ENCODE measurements at regions not wholly inside any gene's neighbourhood (a gene's known extent, or its start where the extent isn't known, plus 50 kb on each side); places are given as distances from the start of the nearest gene placed in this dataset.

GRCh38 chr2:23297112-23297511 lies 87.9 kb upstream of the KLHL29 start:
- Histone ChIP-seq H3K27me3 (ENCODE audit: control insufficient read depth, insufficient read depth, low read length) (no peaks in the 10 kb centered on the region), H3K4me1 (ENCODE audit: control insufficient read depth, insufficient read depth, low read length) (no peaks in the 10 kb centered on the region)
- no CpG with 5 or more reads among the region's 3 CpGs for WGBS (ENCODE audit: insufficient coverage, insufficient read length)

GRCh38 chr2:23298551-23298950 lies 86.4 kb upstream of the KLHL29 start:
- no peaks in the 10 kb centered on the region for H3K9me3 ChIP-seq (ENCODE audit: control insufficient read depth, insufficient read depth, low read length)
- H3K4me3 ChIP-seq (ENCODE audit: low read length), result no peak overlapping the region
- H3K36me3 ChIP-seq (ENCODE audit: control insufficient read depth, insufficient read depth, low read length), result no peaks in the 10 kb centered on the region
- no peaks in the 10 kb centered on the region for H3K4me1 ChIP-seq (ENCODE audit: control insufficient read depth, insufficient read depth, low read length)
- no CpG with 5 or more reads among the region's 6 CpGs for WGBS (ENCODE audit: insufficient coverage, insufficient read length)
- H3K27me3 ChIP-seq (ENCODE audit: control insufficient read depth, insufficient read depth, low read length), result no peaks in the 10 kb centered on the region
- no peak overlapping the region for H3K27ac ChIP-seq (ENCODE audit: low read length)
- no peak for DNase-seq (ENCODE audit: low read depth, low spot score)

More at GRCh38 chr2:23297112-23297511, 87.9 kb upstream of the KLHL29 start:
- no peak overlapping the region for H3K4me3 ChIP-seq (ENCODE audit: low read length)
- no peak for DNase-seq (ENCODE audit: low read depth, low spot score)
- H3K27ac ChIP-seq (ENCODE audit: low read length), result no peak overlapping the region
- H3K9me3 ChIP-seq (ENCODE audit: control insufficient read depth, insufficient read depth, low read length), result no peaks in the 10 kb centered on the region
- no peaks in the 10 kb centered on the region for H3K36me3 ChIP-seq (ENCODE audit: control insufficient read depth, insufficient read depth, low read length)

GRCh38 chr2:23299476-23300195 lies 85.3 kb upstream of the KLHL29 start:
- Histone ChIP-seq H3K36me3 (ENCODE audit: control insufficient read depth, insufficient read depth, low read length) (no peaks in the 10 kb centered on the region), H3K4me1 (ENCODE audit: control insufficient read depth, insufficient read depth, low read length) (no peaks in the 10 kb centered on the region), H3K9me3 (ENCODE audit: control insufficient read depth, insufficient read depth, low read length) (no peaks in the 10 kb centered on the region), H3K27me3 (ENCODE audit: control insufficient read depth, insufficient read depth, low read length) (no peaks in the 10 kb centered on the region), H3K27ac (ENCODE audit: low read length) (no peak overlapping the region), H3K4me3 (ENCODE audit: low read length) (no peak overlapping the region)
- DNase-seq (ENCODE audit: low read depth, low spot score), result no peak
- WGBS (ENCODE audit: insufficient coverage, insufficient read length), result no CpG with 5 or more reads among the region's 8 CpGs

GRCh38 chr2:23301136-23301535 lies 83.8 kb upstream of the KLHL29 start:
- DNase-seq (ENCODE audit: low read depth, low spot score), result no peak
- Histone ChIP-seq H3K27me3 (ENCODE audit: control insufficient read depth, insufficient read depth, low read length) (no peaks in the 10 kb centered on the region), H3K9me3 (ENCODE audit: control insufficient read depth, insufficient read depth, low read length) (no peaks in the 10 kb centered on the region), H3K36me3 (ENCODE audit: control insufficient read depth, insufficient read depth, low read length) (no peaks in the 10 kb centered on the region), H3K4me1 (ENCODE audit: control insufficient read depth, insufficient read depth, low read length) (no peaks in the 10 kb centered on the region), H3K4me3 (ENCODE audit: low read length) (no peak overlapping the region), H3K27ac (ENCODE audit: low read length) (no peak overlapping the region)

- no peaks in the 10 kb centered on the region for H3K9me3 ChIP-seq (ENCODE audit: control insufficient read depth, insufficient read depth, low read length)
These were observed 82.4 kb upstream of the KLHL29 start for GRCh38 chr2:23302591-23302990.

GRCh38 chr2:23306401-23306800 lies 78.6 kb upstream of the KLHL29 start:
- Histone ChIP-seq H3K36me3 (ENCODE audit: control insufficient read depth, insufficient read depth, low read length) (no peaks in the 10 kb centered on the region), H3K27me3 (ENCODE audit: control insufficient read depth, insufficient read depth, low read length) (no peaks in the 10 kb centered on the region), H3K4me1 (ENCODE audit: control insufficient read depth, insufficient read depth, low read length) (no peaks in the 10 kb centered on the region), H3K9me3 (ENCODE audit: control insufficient read depth, insufficient read depth, low read length) (no peaks in the 10 kb centered on the region), H3K4me3 (ENCODE audit: low read length) (no peak overlapping the region), H3K27ac (ENCODE audit: low read length) (no peak overlapping the region)
- DNase-seq (ENCODE audit: low read depth, low spot score), result no peak
- WGBS (ENCODE audit: insufficient coverage, insufficient read length), result no CpG with 5 or more reads among the region's 9 CpGs

More at GRCh38 chr2:23302591-23302990, 82.4 kb upstream of the KLHL29 start:
- DNase-seq (ENCODE audit: low read depth, low spot score), result no peak
- Histone ChIP-seq H3K4me3 (ENCODE audit: low read length) (no peak overlapping the region), H3K27ac (ENCODE audit: low read length) (no peak overlapping the region), H3K4me1 (ENCODE audit: control insufficient read depth, insufficient read depth, low read length) (no peaks in the 10 kb centered on the region), H3K36me3 (ENCODE audit: control insufficient read depth, insufficient read depth, low read length) (no peaks in the 10 kb centered on the region), H3K27me3 (ENCODE audit: control insufficient read depth, insufficient read depth, low read length) (no peaks in the 10 kb centered on the region)

GRCh38 chr2:23311186-23311585 lies 73.8 kb upstream of the KLHL29 start:
- no peaks in the 10 kb centered on the region for H3K4me1 ChIP-seq (ENCODE audit: control insufficient read depth, insufficient read depth, low read length)
- H3K36me3 ChIP-seq (ENCODE audit: control insufficient read depth, insufficient read depth, low read length), result no peaks in the 10 kb centered on the region
- H3K4me3 ChIP-seq (ENCODE audit: low read length), result no peak overlapping the region
- WGBS (ENCODE audit: insufficient coverage, insufficient read length), result no CpG with 5 or more reads among the region's 1 CpG
- no peaks in the 10 kb centered on the region for H3K9me3 ChIP-seq (ENCODE audit: control insufficient read depth, insufficient read depth, low read length)
- no peak overlapping the region for H3K27ac ChIP-seq (ENCODE audit: low read length)
- no peaks in the 10 kb centered on the region for H3K27me3 ChIP-seq (ENCODE audit: control insufficient read depth, insufficient read depth, low read length)
- DNase-seq (ENCODE audit: low read depth, low spot score), result no peak

GRCh38 chr2:23312996-23313606 lies 71.9 kb upstream of the KLHL29 start:
- Histone ChIP-seq H3K4me3 (ENCODE audit: low read length) (no peak overlapping the region), H3K27ac (ENCODE audit: low read length) (no peak overlapping the region), H3K9me3 (ENCODE audit: control insufficient read depth, insufficient read depth, low read length) (no peaks in the 10 kb centered on the region), H3K36me3 (ENCODE audit: control insufficient read depth, insufficient read depth, low read length) (no peaks in the 10 kb centered on the region), H3K27me3 (ENCODE audit: control insufficient read depth, insufficient read depth, low read length) (no peaks in the 10 kb centered on the region), H3K4me1 (ENCODE audit: control insufficient read depth, insufficient read depth, low read length) (no peaks in the 10 kb centered on the region)
- WGBS (ENCODE audit: insufficient coverage, insufficient read length), result no CpG with 5 or more reads among the region's 10 CpGs
- peak; percentile 47 for DNase-seq (ENCODE audit: low read depth, low spot score)

GRCh38 chr2:23314687-23315086 lies 70.3 kb upstream of the KLHL29 start:
- DNase-seq (ENCODE audit: low read depth, low spot score), result no peak
- Histone ChIP-seq H3K27me3 (ENCODE audit: control insufficient read depth, insufficient read depth, low read length) (no peaks in the 10 kb centered on the region), H3K36me3 (ENCODE audit: control insufficient read depth, insufficient read depth, low read length) (no peaks in the 10 kb centered on the region), H3K27ac (ENCODE audit: low read length) (no peak overlapping the region), H3K4me3 (ENCODE audit: low read length) (no peak overlapping the region), H3K9me3 (ENCODE audit: control insufficient read depth, insufficient read depth, low read length) (no peaks in the 10 kb centered on the region), H3K4me1 (ENCODE audit: control insufficient read depth, insufficient read depth, low read length) (no peaks in the 10 kb centered on the region)
- no CpG with 5 or more reads among the region's 3 CpGs for WGBS (ENCODE audit: insufficient coverage, insufficient read length)

GRCh38 chr2:23320058-23320457 lies 64.9 kb upstream of the KLHL29 start:
- no CpG with 5 or more reads among the region's 8 CpGs for WGBS (ENCODE audit: insufficient coverage, insufficient read length)
- H3K27me3 ChIP-seq (ENCODE audit: control insufficient read depth, insufficient read depth, low read length), result no peaks in the 10 kb centered on the region
- no peak overlapping the region for H3K27ac ChIP-seq (ENCODE audit: low read length)
- no peaks in the 10 kb centered on the region for H3K9me3 ChIP-seq (ENCODE audit: control insufficient read depth, insufficient read depth, low read length)
- no peaks in the 10 kb centered on the region for H3K4me1 ChIP-seq (ENCODE audit: control insufficient read depth, insufficient read depth, low read length)
- no peaks in the 10 kb centered on the region for H3K36me3 ChIP-seq (ENCODE audit: control insufficient read depth, insufficient read depth, low read length)
- H3K4me3 ChIP-seq (ENCODE audit: low read length), result no peak overlapping the region
- no peak for DNase-seq (ENCODE audit: low read depth, low spot score)

GRCh38 chr2:23321751-23322150 lies 63.2 kb upstream of the KLHL29 start:
- no peaks in the 10 kb centered on the region for H3K27me3 ChIP-seq (ENCODE audit: control insufficient read depth, insufficient read depth, low read length)
- H3K36me3 ChIP-seq (ENCODE audit: control insufficient read depth, insufficient read depth, low read length), result no peaks in the 10 kb centered on the region
- H3K4me3 ChIP-seq (ENCODE audit: low read length), result no peak overlapping the region
- H3K27ac ChIP-seq (ENCODE audit: low read length), result no peak overlapping the region
- no peaks in the 10 kb centered on the region for H3K9me3 ChIP-seq (ENCODE audit: control insufficient read depth, insufficient read depth, low read length)
- no peaks in the 10 kb centered on the region for H3K4me1 ChIP-seq (ENCODE audit: control insufficient read depth, insufficient read depth, low read length)
- no peak for DNase-seq (ENCODE audit: low read depth, low spot score)
- no CpG with 5 or more reads among the region's 5 CpGs for WGBS (ENCODE audit: insufficient coverage, insufficient read length)

Data from iPS DF 6.9 (cell line).